OCI-LY1 (cell line): ENCODE measurements at regions not wholly inside any gene's neighbourhood (a gene's known extent, or its start where the extent isn't known, plus 50 kb on each side); places are given as distances from the start of the nearest gene placed in this dataset.
A peak's percentile ranks its signal among the peaks of the same experiment; 100 is the strongest.

Experiments
- H2AFZ ChIP-seq: fragments of 200-600 bp; sonication (generic), shearing (Covaris generic); 2 replicates; pipeline ENCODE4 v1.6.0; 2014; ENCODE audit warnings: antibody characterized with exemption, mild to moderate bottlenecking, low read length
- H3F3A ChIP-seq: fragments of 200-600 bp; sonication (generic), shearing (Covaris generic); 2 replicates; pipeline ENCODE4 v1.6.0; 2014; ENCODE audit warnings: mild to moderate bottlenecking, antibody characterized with exemption, low read length, moderate library complexity; ENCODE audit not compliant: insufficient read depth
- H3K27ac ChIP-seq: fragments of 200-600 bp; sonication (generic); 2 replicates; pipeline ENCODE4 v1.5.1; 2014; ENCODE audit warnings: low read length, mixed run types, mild to moderate bottlenecking, low read depth; ENCODE audit not compliant: poor library complexity, severe bottlenecking
- H3K27me3 ChIP-seq: fragments of 200-600 bp; sonication (generic); 2 replicates; pipeline ENCODE4 v1.6.0; 2014; ENCODE audit warnings: antibody characterized with exemption, mild to moderate bottlenecking, low read length, moderate library complexity; ENCODE audit not compliant: insufficient read depth
- H3K36me3 ChIP-seq: fragments of 200-600 bp; sonication (generic); 2 replicates; pipeline ENCODE4 v1.6.1; 2014; ENCODE audit warnings: mild to moderate bottlenecking, antibody characterized with exemption, low read length, moderate library complexity, mixed read lengths; ENCODE audit not compliant: insufficient read depth
- H3K4me1 ChIP-seq: fragments of 200-600 bp; sonication (generic); 2 replicates; pipeline ENCODE4 v1.5.1; 2014; ENCODE audit warnings: mild to moderate bottlenecking, low read length, moderate library complexity; ENCODE audit not compliant: insufficient read depth, severe bottlenecking
- H3K4me2 ChIP-seq: fragments of 200-600 bp; sonication (generic), shearing (Covaris generic); 2 replicates; pipeline ENCODE4 v1.6.1; 2014; ENCODE audit warnings: low read length
- H3K4me3 ChIP-seq: fragments of 200-600 bp; sonication (generic); 2 replicates; pipeline ENCODE4 v1.5.1; 2014; ENCODE audit warnings: low read length, low read depth, mild to moderate bottlenecking, mixed read lengths; ENCODE audit not compliant: poor library complexity, severe bottlenecking
- H3K79me2 ChIP-seq: fragments of 200-600 bp; shearing (Covaris generic); 2 replicates; pipeline ENCODE4 v1.6.1; 2016; ENCODE audit warnings: mixed run types, low read length, mixed read lengths; ENCODE audit not compliant: insufficient read depth
- H3K9ac ChIP-seq: fragments of 200-600 bp; sonication (generic), shearing (Covaris generic); 2 replicates; pipeline ENCODE4 v1.6.1; 2014; ENCODE audit warnings: mild to moderate bottlenecking, low read length, mixed read lengths
- H3K9me2 ChIP-seq: fragments of 200-600 bp; sonication (generic), shearing (Covaris generic); 2 replicates; pipeline ENCODE4 v1.6.1; 2014; ENCODE audit warnings: low read depth, mild to moderate bottlenecking, low read length, mixed read lengths
- H3K9me3 ChIP-seq: fragments of 200-600 bp; shearing (Covaris generic); 2 replicates; pipeline ENCODE4 v1.6.1; 2014; ENCODE audit warnings: low read length, mixed read lengths
- H4K20me1 ChIP-seq: fragments of 200-600 bp; sonication (generic), shearing (Covaris generic); 2 replicates; pipeline ENCODE4 v1.6.0; 2016; ENCODE audit warnings: mild to moderate bottlenecking, low read length; ENCODE audit not compliant: insufficient read depth
- CTCF ChIP-seq: fragments of 200-600 bp; sonication (generic), shearing (Covaris generic); IDR thresholded peaks from 2 replicates; pipeline ENCODE4 v1.5.1; 2017; ENCODE audit warnings: mild to moderate bottlenecking, antibody characterized with exemption, low read length, moderate library complexity, mixed read lengths
- EZH2 ChIP-seq: fragments of 200-600 bp; sonication (generic), shearing (Covaris generic); IDR thresholded peaks from 2 replicates; pipeline ENCODE4 v1.8.0; 2017; ENCODE audit warnings: borderline replicate concordance, mixed run types, mild to moderate bottlenecking, antibody characterized with exemption, low read length, moderate library complexity, mixed read lengths

- Histone ChIP-seq H3F3A (no peaks in the 10 kb centered on the region), H3K4me1 (peaks cover 54% of the 10 kb centered on the region), H3K4me2 (peak overlapping the region; percentile 75), H3K4me3 (peak overlapping the region; percentile 44), H2AFZ (no peak overlapping the region), H3K9ac (peak overlapping the region; percentile 61), H3K27ac (peak overlapping the region; percentile 92), H3K36me3 (no peaks in the 10 kb centered on the region), H3K9me3 (no peaks in the 10 kb centered on the region), H4K20me1 (no peaks in the 10 kb centered on the region), H3K79me2 (no peaks in the 10 kb centered on the region), H3K27me3 (no peaks in the 10 kb centered on the region), H3K9me2 (no peaks in the 10 kb centered on the region)
- TF ChIP-seq CTCF (no peak), EZH2 (no peak)
These were observed 545.2 kb downstream of the CSNK1G3 start for GRCh38 chr5:124056991-124057723.

GRCh38 chr5:124056326-124056990, 544.5 kb downstream of the CSNK1G3 start:
- H3K4me2 ChIP-seq: peak overlapping the region; percentile 75
- H3K27ac ChIP-seq: peak overlapping the region; percentile 92
- H3K36me3 ChIP-seq: no peaks in the 10 kb centered on the region
- H3K9me3 ChIP-seq: no peaks in the 10 kb centered on the region
- H3K9me2 ChIP-seq: no peaks in the 10 kb centered on the region
- peak overlapping the region; percentile 44 for H3K4me3 ChIP-seq
- H3K27me3 ChIP-seq: no peaks in the 10 kb centered on the region
- no peaks in the 10 kb centered on the region for H3K79me2 ChIP-seq
- H3K4me1 ChIP-seq: peaks cover 54% of the 10 kb centered on the region
- TF ChIP-seq CTCF: no peak
- no peak for TF ChIP-seq EZH2
- H4K20me1 ChIP-seq: no peaks in the 10 kb centered on the region
- no peaks in the 10 kb centered on the region for H3F3A ChIP-seq
- H2AFZ ChIP-seq: no peak overlapping the region
- H3K9ac ChIP-seq: peak overlapping the region; percentile 61

- Histone ChIP-seq H3K9me2 (no peaks in the 10 kb centered on the region), H3K4me1 (peaks cover 54% of the 10 kb centered on the region), H3K27me3 (no peaks in the 10 kb centered on the region), H3K79me2 (no peaks in the 10 kb centered on the region), H3K9me3 (no peaks in the 10 kb centered on the region), H3K9ac (peak overlapping the region; percentile 14; the same call in 1 of the 2 replicates), H3K4me2 (peak overlapping the region; percentile 75; the same call in 1 of the 2 replicates), H3K27ac (peak overlapping the region; percentile 92), H3K36me3 (no peaks in the 10 kb centered on the region), H3K4me3 (peak overlapping the region; percentile 10), H2AFZ (no peak overlapping the region), H4K20me1 (no peaks in the 10 kb centered on the region), H3F3A (no peaks in the 10 kb centered on the region)
- TF ChIP-seq CTCF: no peak
- no peak for TF ChIP-seq EZH2
These were observed 543.8 kb downstream of the CSNK1G3 start for GRCh38 chr5:124055751-124056150.
